T-helper 2 cell (primary cell): ENCODE measurements at regions not wholly inside any gene's neighbourhood (a gene's known extent, or its start where the extent isn't known, plus 50 kb on each side); places are given as distances from the start of the nearest gene placed in this dataset.
"Not testable (repeated sequence)": the region's sequence is repeated elsewhere in the genome, so short reads cannot be mapped to it uniquely, and the experiment has no call there.

Experiments used
- DNase-seq, 5 experiments: peaks; one replicate each; pipeline versions ENCODE4 v3.0.0 to v3.0.0-alpha.2; 2012 to 2022

DNA sequence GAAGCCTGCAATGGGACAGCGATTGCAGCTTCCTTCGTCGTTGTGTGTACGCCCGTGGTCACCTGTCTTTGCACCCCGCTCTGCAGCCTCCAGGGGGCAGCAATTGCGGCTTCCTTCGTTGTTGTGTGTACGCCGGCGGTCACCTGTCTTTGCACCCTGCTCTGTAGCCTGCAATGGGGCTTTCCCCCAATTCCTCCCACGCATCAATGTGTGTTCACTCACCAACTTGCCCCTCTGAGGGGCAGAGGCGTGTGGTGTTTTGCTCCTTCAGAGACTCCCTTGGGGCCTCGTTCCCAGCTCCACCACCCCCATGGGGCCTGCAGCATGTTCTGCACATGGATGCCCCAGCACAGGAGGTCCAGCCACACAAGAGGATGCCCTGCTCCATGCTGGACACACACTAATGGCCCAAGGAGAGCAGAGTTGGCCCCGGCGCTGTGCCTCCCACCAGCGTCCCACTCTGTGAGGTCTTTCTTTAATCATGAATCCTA is 197.1 kb downstream of the LAT start:
- DNase-seq, result peak in 1 of 5 experiments; percentile 5

DNA sequence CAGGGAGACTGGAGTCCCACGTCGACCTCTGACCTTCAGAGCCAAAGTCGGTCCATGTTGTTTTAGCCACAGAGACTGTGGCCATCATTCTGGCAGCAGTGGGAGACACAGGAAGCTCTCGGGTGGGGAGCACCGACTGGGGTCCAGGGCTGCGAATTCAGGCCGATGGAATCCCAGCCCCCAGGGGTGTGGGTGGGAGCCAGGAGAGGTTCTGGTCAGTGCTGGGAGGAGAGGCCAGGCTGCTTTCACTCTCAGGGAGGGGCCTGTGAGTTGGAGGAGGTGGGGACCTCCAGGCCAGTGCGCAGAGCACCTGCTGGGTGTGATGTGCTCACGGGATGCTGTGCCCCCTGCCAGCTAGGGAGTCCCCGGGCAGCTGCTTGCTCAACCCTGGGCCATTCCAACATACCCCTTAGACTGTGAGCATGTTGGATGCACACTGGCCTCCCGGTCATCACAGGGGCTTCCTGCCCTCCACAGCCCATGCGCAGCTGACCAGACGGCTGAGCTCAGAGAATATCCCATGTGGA is 196.5 kb downstream of the LAT start:
- not testable (repeated sequence) for DNase-seq

DNA sequence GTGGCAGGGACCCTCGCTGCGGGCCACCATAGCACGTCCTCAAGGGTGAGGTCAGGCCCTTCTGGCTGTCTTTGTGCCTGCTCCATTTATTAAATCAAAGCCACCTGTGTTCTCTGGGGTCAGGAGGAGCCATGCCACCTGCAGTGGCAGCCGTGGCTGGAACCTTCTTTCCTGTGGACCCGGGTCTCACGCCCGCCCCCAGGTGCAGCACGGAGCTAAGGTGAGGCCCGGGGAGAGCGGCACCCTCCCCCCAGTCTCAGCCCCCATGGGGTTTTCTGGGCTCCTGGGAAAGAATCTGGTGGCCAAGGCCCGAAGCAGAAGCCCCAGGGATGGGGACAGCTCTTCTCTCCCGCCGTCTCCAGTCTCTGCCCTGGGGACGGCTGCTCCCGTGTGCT is 195.4 kb downstream of the LAT start:
- not testable (repeated sequence) for DNase-seq

DNA sequence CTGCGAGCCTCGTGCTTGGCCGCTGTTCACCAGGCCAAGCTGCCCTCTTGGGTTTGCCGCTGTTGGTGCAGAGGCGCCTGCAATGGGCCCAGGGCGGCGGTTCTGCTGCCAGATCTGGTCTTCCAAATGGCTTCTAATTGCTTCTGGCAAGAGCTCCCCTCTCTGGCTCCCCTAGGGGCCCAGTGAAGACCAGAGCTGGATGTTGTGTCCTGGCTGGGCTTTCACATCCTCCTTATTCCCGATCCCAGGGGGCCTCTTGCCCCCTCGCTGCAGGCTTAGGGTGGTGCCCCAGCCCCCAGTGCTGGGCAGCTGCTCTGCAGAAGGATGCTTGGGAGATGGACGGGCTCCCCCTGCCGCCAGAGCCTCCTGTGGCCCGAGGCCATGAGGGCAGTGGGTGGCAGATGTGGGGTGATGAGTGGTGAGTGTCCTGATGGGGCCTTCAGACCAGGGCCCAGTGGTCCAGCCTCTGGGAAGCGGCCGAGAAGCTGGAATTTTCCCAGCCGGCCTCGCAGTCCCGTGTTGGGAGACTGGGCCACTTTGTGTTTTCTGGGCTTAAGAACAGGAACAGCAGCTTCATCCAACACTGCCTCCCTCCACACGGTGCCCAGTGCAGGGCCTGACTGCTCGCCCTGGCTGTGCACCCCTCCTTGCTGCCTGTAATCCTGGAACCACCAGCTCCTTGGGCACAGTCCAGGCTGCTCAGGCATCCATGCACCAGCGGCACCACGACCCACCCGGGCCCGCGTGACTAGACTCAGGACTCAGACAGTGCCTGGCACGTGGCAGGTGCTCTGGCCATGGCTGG is 194.8 kb downstream of the LAT start:
- not testable (repeated sequence) for DNase-seq

DNA sequence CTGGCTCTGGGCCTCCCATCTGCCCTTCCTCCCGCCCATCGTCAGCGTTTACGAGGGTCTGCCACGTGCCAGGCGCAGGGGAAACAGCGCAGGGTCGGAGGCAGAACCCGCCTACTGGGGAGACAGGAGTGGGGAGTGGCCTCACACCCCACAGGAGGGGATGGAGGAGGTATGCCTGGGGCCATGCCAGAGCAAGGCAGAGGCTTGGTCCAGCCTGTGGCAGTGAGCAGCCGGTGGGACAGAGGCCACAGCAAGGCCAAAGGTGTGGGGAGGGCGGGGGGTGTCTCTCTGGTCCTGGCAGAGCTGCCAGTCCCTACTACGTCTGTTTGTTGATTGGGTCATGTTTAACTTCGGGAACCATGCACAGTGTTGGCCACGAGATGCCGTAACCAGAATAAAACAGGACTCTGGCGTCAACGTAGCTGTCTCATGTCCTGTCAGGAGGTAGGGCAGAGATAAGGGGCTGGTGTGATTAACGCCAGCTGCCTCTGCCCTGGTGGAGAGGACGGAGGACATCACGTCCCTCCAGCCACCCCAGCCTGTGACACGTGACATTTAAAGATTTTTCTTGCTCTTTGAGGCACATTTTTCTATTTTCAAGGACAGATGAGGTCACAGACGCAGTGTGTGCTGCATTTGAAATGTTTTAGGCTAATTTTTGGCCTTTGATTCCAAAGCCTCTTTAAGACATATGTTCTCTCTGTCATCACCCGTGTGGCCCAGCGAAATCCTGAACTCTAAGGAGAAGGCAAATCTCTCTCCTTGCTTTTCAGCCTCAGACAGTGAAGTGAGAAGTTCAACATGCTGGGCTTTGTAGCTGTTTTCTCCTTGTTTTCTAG is 193.3 kb downstream of the LAT start:
- DNase-seq, result not testable (repeated sequence)

DNA sequence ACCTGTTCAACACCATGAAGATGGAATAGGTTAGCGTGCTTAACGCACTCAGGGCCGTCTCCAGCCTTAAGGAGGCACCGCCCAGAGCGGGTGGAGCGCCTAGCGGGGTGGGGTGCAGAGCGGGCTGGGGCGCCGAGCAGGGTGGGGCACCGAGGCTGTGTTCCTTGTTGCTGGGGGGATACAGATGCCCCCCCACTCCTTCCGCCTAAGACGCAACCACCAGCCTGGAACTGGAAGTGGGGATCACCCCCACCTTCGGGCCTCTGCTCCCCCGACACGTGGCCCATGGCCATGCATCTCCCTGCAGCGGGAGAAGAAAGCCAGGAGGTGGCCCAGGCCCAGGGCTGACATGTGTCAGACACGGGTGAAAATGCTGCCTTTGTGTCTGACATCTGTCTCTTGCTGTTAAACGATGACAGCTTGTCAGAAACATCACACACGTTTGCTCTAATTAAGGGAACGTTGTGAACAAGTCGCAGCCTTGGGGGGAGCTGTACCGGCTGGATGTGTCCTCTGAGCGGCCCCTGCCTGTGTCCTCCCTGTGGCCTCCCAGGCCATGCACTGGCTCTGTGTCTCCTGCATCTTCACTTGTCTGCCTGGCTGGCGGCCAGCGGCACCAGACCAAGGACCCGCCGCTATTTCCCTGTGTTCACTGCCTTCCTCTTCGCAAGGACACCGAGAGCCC is 192.5 kb downstream of the LAT start:
- DNase-seq, result not testable (repeated sequence)

DNA sequence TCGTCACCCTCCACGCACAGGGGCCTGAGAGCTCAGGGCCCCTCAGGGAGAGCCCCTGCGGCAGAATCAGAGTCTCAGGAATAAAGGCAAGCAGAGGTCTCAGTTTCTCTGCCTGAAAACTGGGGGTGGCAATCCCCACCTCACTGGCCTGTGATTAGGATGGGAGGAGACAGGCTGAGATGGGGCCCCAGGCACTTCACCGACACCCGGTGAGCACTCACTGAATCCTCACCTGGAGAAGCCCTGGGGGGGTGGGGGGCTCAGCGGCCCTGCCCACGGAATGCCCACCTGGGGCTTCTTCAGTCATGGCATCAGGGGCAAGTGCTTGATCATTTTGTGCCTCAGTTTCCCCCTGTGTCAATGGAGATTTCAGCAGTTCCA is 192.0 kb downstream of the LAT start:
- DNase-seq, result not testable (repeated sequence)

DNA sequence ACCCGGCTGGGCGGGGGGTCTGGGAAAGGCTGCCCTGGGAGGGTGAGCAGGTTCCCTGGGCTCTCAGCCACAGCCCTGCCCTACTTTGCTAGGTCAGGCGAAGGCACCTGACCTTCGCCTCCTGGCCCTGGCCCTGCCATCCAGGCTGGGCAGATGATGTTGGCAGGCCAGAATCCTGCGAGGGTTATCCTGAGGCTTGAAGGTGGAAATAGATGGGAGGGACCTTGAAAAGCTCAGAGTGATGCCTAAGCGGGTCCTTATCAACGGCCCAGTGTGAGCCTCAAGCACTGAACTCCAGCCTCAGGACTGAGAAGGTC is 191.3 kb downstream of the LAT start:
- DNase-seq, result not testable (repeated sequence)

DNA sequence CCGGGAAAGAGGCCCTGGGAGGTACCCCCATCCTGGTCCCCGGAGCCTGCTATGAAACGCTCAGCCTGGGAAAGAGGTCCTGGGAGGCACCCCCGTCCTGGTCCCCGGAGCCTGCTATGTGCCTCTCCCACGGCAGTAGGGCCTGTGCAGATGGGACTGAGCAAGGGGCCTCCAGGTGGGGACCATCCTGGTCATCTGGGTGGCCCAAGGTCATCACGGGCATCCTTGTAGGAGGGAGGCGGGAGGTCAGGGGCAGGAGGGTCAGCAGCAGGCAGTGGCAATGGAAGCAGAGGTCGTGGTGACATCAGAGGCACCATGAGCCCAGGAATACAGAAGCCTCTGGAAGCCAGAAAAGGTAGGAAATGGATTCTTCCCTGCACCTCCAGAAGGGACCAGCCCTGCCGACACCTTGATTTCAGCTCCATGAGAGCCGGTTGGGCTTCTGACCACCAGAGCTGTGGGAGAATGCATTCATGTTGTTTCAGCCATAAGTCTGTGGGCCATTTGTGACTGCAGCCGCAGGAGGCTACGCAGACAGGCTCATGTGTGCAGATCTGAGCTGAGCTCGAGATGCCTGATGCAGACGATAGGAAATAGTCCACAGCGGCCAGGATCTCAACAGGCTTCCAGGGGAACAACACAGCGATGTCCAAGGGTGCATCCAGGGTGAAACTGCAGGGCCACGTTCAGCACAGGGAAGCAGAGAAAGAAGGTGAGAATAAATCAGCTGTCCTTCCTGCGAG is 190.7 kb downstream of the LAT start:
- not testable (repeated sequence) for DNase-seq

DNA sequence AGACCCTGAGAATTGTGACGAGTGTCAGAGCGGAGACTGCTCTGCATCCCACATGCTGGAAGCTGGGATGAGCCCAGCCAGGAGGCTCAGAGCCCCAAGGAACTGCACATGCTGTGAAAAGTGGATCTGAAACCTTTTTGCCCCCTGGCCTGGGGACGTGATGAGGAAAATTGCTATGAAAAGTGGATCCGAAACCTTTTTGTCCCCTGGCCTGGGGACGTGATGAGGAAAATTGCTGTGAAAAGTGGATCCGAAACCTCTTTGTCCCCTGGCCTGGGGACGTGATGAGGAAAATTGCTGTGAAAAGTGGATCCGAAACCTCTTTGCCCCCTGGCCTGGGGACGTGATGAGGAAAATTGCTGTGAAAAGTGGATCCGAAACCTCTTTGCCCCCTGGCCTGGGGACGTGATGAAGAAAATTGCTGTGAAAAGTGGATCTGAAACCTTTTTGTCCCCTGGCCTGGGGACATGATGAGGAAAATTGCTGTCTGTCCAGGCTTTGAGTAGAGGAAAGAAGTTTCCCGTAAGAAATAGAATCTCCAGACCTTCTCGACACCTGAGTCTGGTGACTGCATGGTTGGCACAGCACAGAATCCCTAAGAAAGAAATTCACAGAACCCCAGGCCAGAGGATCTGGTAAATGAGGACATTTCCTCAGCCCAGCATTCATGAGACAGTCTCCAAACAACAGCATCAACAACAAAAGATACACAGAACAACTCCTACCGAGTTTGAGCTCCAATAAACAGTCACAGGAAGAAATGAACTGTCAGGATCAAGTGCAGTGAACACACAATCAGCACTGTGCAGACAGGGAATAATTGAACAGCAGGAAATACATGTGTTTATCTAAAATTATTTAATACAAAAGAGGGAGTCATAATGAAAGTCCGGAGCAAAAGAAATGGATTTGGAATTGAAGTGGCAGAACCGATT is 188.8 kb downstream of the LAT start:
- not testable (repeated sequence) for DNase-seq

DNA sequence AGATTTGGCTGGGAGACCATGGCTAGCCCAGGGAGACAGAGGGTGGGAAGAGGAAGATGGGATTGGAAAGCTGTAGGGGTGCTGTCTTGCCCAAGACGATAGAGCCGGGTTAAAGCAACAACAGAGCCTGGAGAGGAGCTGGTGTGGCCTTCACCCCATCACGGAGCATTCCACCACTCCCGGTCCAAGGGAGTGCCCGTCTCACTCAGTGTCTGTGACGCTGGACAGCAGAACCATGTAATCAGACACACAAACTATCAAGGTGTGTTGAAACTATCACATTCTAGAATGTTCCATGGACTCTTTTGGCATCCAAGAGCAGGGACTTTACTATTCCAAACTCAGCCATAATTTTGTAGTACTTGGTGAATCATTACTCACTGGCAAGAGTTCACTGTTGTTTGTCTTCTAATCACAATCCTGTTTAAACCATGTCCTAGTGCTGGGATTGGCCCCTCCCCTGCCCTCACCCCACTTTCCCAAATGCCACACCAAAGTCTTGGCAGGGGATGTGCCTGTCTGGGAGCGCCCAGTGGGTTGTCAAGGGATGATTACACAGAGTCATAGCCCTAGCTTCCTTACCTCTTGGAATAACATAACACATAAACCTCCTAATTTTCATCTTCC is 187.4 kb downstream of the LAT start:
- DNase-seq, result not testable (repeated sequence)

DNA sequence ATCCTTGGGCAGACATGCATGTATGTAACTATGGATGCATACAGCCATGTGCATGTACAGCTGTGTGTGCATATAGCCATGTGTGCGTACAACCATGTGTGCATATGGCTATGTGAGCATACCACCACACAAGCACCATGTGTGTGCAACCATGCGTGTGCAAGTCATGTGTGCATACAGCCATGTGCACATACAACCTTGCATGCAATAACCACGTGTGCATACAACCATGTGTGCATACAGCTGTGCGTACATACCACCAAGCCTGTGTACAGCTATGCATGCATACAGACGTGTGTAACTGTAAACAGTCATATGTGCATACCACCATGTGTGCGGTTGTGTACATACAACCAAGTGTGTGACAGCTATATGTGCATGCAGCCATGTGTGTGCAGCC is 186.4 kb downstream of the LAT start:
- DNase-seq, result not testable (repeated sequence)

DNA sequence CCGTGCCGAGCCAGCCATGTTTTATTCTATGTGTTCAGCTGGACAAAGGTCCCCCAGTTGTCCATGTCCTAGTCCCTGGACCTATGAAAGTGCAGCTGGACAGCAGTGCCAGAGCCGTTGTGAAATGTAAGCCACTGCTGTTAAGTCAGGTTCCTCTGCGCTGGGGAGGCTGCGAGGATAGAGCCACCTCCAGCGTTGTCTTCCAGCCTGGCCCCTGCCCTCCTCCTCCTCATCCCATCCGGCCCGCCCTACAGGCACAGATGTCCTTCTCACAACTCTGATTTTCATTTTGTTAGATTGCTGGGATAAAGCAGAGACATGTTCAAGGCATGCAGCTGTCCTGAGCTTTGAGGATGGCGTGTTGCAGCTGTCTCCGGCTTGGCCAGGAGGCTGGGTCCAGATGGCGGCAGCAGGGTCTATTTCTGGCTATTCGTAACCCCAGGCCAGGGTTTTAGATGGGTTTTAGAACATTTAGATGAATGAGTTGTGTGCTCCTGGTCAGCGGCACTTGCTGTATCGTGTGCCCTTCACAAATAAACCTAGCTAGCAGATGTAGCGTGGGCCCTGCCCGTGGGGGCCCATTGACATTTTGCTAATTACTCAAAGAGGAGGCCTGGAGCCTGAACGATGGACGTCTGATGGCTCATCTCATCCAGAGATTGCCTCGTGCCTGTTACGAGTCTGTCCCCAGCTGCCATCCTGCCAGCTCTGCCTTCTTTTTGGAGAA is 185.7 kb downstream of the LAT start:
- not testable (repeated sequence) for DNase-seq

DNA sequence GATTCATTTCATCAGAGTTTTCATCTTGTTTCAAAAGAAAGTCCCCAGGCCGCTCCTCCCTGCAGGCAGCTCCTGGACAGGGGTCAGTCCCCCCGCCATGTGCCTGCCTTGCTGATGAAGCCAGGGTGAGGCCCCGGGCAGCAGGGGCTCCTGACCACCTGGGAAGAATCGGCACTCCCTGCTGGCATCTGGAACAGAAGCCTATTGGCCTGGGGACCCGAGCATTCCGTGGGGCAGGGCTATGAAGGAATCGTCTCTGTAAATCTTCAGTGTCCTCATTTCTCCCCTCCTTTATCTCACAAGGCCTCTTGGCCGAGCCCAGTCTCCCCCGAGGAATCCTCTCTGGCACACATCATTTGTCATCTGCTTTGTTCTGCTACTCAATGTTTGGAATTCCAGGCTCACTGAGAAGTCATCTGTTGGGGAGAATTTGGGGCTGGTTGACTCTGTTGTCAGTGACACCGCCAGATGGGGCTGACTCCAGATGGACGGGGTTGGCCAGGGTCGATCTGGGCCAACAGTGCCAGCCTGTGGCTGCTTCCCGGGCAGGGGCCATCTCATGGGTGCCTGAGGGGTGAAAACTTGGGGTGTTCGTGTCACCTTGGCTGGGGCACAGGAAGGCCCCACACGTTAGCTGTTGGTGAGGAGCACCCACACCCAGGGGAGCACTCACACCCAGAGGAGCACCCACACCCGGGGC is 184.6 kb downstream of the LAT start:
- not testable (repeated sequence) for DNase-seq

DNA sequence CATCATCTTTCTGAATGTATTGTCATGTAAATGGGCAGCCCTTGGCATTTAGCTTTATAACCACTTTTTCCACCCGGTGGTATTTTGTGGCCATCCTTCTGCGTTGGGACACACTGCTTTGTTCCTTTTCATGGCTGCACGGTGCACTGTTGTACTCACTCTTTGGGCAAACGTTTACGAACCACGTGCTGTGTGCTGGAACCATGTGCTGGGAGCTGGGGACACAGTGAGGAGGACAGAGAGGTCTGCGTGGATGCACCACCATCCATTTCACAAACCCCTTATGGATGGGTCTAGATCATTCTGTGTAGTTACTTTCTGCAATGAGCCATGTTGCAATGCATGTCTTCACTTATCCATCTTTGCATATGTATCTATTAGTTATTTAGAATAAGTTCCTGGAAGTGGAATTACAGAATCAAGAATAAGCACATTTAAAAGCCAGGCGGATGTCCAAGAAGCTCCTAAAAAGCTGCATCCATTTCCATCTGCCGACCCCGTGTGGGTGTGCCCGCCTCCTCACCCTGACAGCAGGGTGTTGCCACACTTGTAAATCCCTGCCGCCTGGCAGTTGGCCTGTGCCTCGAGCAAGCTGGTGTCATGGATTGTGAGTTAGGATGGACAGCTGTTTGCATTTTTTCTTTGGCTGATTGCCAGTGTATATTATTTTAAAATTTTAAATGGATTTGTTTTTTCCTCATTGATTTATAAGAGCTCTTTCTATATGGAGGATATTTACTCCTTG is 183.8 kb downstream of the LAT start:
- DNase-seq, result not testable (repeated sequence)

DNA sequence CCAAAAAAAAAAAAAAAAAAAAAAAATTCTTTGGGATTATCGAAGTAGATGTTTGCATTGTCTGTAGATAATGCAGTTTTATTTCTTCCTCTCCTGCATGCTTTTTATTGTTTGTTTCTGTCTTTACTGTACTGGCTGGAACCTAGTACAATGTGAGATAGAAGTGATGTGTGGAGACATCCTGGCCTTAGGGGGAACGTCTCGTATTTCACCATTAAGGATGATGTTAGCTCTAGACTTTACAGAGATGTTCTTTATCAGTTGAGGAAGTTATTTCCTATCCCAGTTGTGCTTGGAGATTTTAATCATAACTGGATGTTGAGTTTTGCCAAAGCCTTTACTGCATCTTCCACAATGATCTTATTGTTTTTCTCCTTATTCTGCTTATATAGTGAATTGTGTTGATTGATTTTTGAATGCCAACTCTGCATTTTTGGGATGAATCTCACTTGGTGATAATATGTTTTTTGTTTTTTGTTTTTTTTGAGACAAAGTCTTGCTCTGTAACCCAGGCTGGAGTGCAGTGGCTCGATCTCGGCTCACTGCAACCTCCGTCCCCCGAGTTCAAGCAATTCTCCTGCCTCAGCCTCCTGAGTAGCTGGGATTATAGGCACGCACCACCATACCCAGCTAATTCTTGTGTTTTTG is 179.7 kb downstream of the LAT start:
- DNase-seq, result not testable (repeated sequence)

DNA sequence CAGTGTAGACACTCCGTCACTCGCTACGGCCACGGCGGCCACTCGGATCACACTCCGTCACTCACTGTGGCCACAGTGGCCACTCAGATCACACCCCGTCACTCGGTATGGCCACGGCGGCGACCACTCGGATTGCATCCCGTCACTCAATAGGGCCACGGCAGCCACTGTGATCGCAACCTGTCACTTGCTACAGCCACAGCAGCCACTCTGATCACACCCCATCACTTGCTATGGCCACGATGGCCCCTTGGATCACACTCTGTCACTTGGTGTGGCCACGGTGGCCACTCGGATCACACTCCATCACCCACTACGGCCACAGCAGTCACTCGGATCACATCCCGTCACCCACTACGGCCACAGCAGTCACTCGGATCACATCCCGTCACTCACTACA is 175.3 kb downstream of the LAT start:
- DNase-seq, result not testable (repeated sequence)

DNA sequence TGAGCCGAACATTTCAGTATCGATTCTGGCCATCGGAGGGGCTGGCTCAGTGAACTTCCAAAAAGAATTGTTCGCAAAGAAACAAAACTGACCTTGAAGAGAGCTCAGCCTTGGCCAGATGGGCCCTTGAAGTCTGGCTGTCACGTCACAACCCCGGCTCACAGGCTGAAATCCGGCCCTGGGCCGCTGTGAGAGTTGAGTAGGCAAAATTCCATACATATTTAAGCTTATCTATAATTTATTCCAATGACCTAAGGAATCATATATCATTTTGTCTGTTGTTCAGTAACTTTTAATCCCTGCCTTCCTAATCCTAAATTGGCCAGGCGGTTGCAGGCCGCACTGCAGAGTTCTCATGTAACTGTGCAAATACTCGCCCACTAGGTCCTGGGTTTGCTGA is 174.8 kb downstream of the LAT start:
- DNase-seq, result not testable (repeated sequence)
